Stomach (tissue), 4 donors: ENCODE measurements at regions not wholly inside any gene's neighbourhood (a gene's known extent, or its start where the extent isn't known, plus 50 kb on each side); places are given as distances from the start of the nearest gene placed in this dataset.

Experiments
- EP300 ChIP-seq: sonication (generic); formaldehyde crosslinking; IDR thresholded peaks from one replicate; pipeline ENCODE4 v1.6.1; 2017; ENCODE audit warnings: antibody characterized with exemption
- POLR2A ChIP-seq, 4 donors: fragments of 450-650 bp; IDR thresholded peaks; one replicate each; pipeline ENCODE4 v1.6.1; 2016; ENCODE audit warnings: antibody characterized with exemption in 4 of 4, control low read depth in 2 of 4, mild to moderate bottlenecking in 1 of 4, moderate library complexity in 1 of 4
- POLR2AphosphoS5 ChIP-seq, 3 donors: sonication (generic); formaldehyde crosslinking; IDR thresholded peaks; one replicate each; pipeline ENCODE4 v1.6.1; 2016; ENCODE audit warnings: antibody characterized with exemption in 3 of 3
- TF ChIP-seq, protein P1 (sequence below), 7 experiments: fragments of 450-650 bp in 4 of 7; fragments of 200-600 bp in 3 of 7; sonication (generic) in 3 of 7; IDR thresholded peaks; one replicate each; pipeline ENCODE4 v1.5.1; 2016 to 2019; ENCODE audit warnings: antibody characterized with exemption in 7 of 7, control low read depth in 2 of 7, mild to moderate bottlenecking in 1 of 7

DNA sequence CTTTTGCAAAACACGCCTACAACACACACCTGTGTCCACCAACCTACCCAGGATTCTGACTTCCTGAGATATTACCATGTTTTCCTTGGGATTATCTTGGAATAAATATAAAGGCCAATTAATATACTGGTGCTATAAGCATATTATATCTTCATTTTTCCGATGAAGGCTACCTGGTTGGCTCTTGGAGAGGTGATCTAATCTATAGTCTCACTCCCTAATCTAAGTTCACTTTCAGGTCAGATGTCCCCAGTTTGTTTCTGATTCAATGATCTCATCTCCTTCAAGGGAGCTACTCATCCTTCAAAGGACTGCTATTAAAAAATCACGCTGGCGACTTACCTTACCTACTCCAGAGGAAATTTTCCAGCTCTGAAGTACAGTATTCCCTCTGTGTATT is 517.5 kb downstream of the KLF5 start:
- TF ChIP-seq, protein P1, sequence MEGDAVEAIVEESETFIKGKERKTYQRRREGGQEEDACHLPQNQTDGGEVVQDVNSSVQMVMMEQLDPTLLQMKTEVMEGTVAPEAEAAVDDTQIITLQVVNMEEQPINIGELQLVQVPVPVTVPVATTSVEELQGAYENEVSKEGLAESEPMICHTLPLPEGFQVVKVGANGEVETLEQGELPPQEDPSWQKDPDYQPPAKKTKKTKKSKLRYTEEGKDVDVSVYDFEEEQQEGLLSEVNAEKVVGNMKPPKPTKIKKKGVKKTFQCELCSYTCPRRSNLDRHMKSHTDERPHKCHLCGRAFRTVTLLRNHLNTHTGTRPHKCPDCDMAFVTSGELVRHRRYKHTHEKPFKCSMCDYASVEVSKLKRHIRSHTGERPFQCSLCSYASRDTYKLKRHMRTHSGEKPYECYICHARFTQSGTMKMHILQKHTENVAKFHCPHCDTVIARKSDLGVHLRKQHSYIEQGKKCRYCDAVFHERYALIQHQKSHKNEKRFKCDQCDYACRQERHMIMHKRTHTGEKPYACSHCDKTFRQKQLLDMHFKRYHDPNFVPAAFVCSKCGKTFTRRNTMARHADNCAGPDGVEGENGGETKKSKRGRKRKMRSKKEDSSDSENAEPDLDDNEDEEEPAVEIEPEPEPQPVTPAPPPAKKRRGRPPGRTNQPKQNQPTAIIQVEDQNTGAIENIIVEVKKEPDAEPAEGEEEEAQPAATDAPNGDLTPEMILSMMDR (IDR thresholded peaks at IDR 0.05) = no peak
- TF ChIP-seq POLR2A (IDR thresholded peaks at IDR 0.05) (no peak), EP300 (no peak), POLR2AphosphoS5 (IDR thresholded peaks at IDR 0.05) (no peak)
